CD14-positive monocyte (primary cell): ENCODE measurements at regions not wholly inside any gene's neighbourhood (a gene's known extent, or its start where the extent isn't known, plus 50 kb on each side); places are given as distances from the start of the nearest gene placed in this dataset.

Experiments used
- DNase-seq, 3 donors: peaks; one replicate each; pipeline ENCODE4 v3.0.0-alpha.2; 2011 to 2022
- H2AFZ ChIP-seq: 2 replicates; pipeline ENCODE4 v1.6.0; 2012; ENCODE audit warnings: mild to moderate bottlenecking, low read depth, low read length, inconsistent platforms; ENCODE audit not compliant: insufficient read depth, poor library complexity, severe bottlenecking
- H3K27ac ChIP-seq, 2 donors: 1 replicate in 1 of 2; 2 replicates in 1 of 2; pipeline ENCODE4 v1.5.1; 2012 to 2013; ENCODE audit warnings: low read length in 2 of 2, control low read depth in 1 of 2, inconsistent platforms in 1 of 2, low read depth in 1 of 2, mild to moderate bottlenecking in 1 of 2
- H3K27me3 ChIP-seq, 2 donors: one replicate each; pipeline versions ENCODE4 v1.6.0 to v1.6.1; 2011 to 2013; ENCODE audit warnings: low read length in 2 of 2; ENCODE audit not compliant: control insufficient read depth in 2 of 2, insufficient read depth in 2 of 2
- H3K36me3 ChIP-seq, 2 donors: replicated peaks in 1 of 2; 1 replicate in 1 of 2; 2 replicates in 1 of 2; pipeline versions ENCODE4 v1.5.1 to v1.6.1; 2012 to 2013; ENCODE audit warnings: low read length in 2 of 2, control low read depth in 1 of 2, inconsistent platforms in 1 of 2, mild to moderate bottlenecking in 1 of 2; ENCODE audit not compliant: insufficient read depth in 2 of 2, control insufficient read depth in 1 of 2
- H3K4me1 ChIP-seq, 2 donors: 1 replicate in 1 of 2; 2 replicates in 1 of 2; pipeline versions ENCODE4 v1.5.1 to v1.6.1; 2012 to 2013; ENCODE audit warnings: low read length in 2 of 2, control low read depth in 1 of 2, inconsistent platforms in 1 of 2, mild to moderate bottlenecking in 1 of 2, moderate library complexity in 1 of 2; ENCODE audit not compliant: insufficient read depth in 2 of 2, control insufficient read depth in 1 of 2
- H3K4me2 ChIP-seq: replicated peaks from 2 replicates; pipeline ENCODE3; 2012; ENCODE audit warnings: low read length, moderate library complexity, mild to moderate bottlenecking; ENCODE audit not compliant: poor library complexity, severe bottlenecking; ENCODE audit errors: extremely low read depth
- H3K4me3 ChIP-seq, 3 experiments: fragments of 200-600 bp in 1 of 3; sonication (generic) in 1 of 3; replicated peaks in 1 of 3; 1 replicate in 2 of 3; 2 replicates in 1 of 3; pipeline ENCODE4 v1.5.1; 2011 to 2013; ENCODE audit warnings: low read length in 3 of 3, mild to moderate bottlenecking in 3 of 3, control low read depth in 2 of 3, low read depth in 2 of 3, inconsistent platforms in 1 of 3, moderate library complexity in 1 of 3
- H3K79me2 ChIP-seq: 2 replicates; pipeline ENCODE4 v1.6.0; 2012; ENCODE audit warnings: mild to moderate bottlenecking, control low read depth, inconsistent platforms, low read length, moderate library complexity; ENCODE audit not compliant: insufficient read depth
- H3K9ac ChIP-seq: 2 replicates; pipeline ENCODE4 v1.6.0; 2017; ENCODE audit warnings: low read length, mild to moderate bottlenecking; ENCODE audit not compliant: insufficient read depth, poor library complexity, severe bottlenecking
- H3K9me3 ChIP-seq, 2 donors: replicated peaks in 1 of 2; 1 replicate in 1 of 2; 2 replicates in 1 of 2; pipeline versions ENCODE4 v1.5.1 to v1.6.1; 2012 to 2013; ENCODE audit warnings: low read length in 2 of 2, control low read depth in 1 of 2; ENCODE audit not compliant: control insufficient read depth in 1 of 2, insufficient read depth in 1 of 2
- H4K20me1 ChIP-seq: 2 replicates; pipeline ENCODE4 v1.6.0; 2012; ENCODE audit warnings: mild to moderate bottlenecking, low read length, control low read depth, moderate library complexity; ENCODE audit not compliant: insufficient read depth
- H3K27ac Mint-ChIP-seq, 7 donors: one replicate each; pipeline ENCODE4 v1.8.0; 2020; ENCODE audit warnings: mild to moderate bottlenecking in 7 of 7, mixed read lengths in 7 of 7, moderate library complexity in 6 of 7, inconsistent platforms in 2 of 7
- H3K27me3 Mint-ChIP-seq, 3 donors: one replicate each; pipeline ENCODE4 v1.8.0; 2021 to 2022; ENCODE audit warnings: low read depth in 3 of 3, mild to moderate bottlenecking in 3 of 3, mixed read lengths in 3 of 3, moderate library complexity in 3 of 3, inconsistent platforms in 1 of 3
- H3K36me3 Mint-ChIP-seq, 2 donors: one replicate each; pipeline ENCODE4 v1.8.0; 2020; ENCODE audit warnings: mixed read lengths in 2 of 2, inconsistent platforms in 1 of 2, mild to moderate bottlenecking in 1 of 2
- H3K4me1 Mint-ChIP-seq: one replicate; pipeline ENCODE4 v1.8.0; 2020; ENCODE audit warnings: mild to moderate bottlenecking, mixed read lengths
- H3K4me3 Mint-ChIP-seq, 2 donors: one replicate each; pipeline ENCODE4 v1.8.0; 2020; ENCODE audit warnings: mild to moderate bottlenecking in 2 of 2, mixed read lengths in 2 of 2, moderate library complexity in 1 of 2
- H3K9me3 Mint-ChIP-seq, 7 donors: one replicate each; pipeline ENCODE4 v1.8.0; 2020 to 2022; ENCODE audit warnings: mixed read lengths in 7 of 7, mild to moderate bottlenecking in 6 of 7, moderate library complexity in 6 of 7, inconsistent platforms in 2 of 7
- CTCF ChIP-seq: fragments of 200-600 bp; IDR thresholded peaks from one replicate; pipeline ENCODE4 v1.8.0; 2022; ENCODE audit warnings: antibody characterized with exemption, mild to moderate bottlenecking
- WGBS: methylation state at CpG from one replicate; pipeline ENCODE4 v1.1.5; 2013; ENCODE audit warnings: missing lambda C conversion rate; ENCODE audit not compliant: insufficient coverage; 5-methylcytosine and 5-hydroxymethylcytosine counted together
- intact Hi-C, 2 donors: fragments of 100-400 bp; cut with micrococcal nuclease; formaldehyde crosslinking; loops; one replicate each; pipeline versions ENCODE4 v1.15.0 to v1.15.1; 2023

GRCh38 chr3:146780251-146780650 is 175.1 kb upstream of the PLSCR5 start:
- no peak overlapping the region for H3K4me3 ChIP-seq
- H3K79me2 ChIP-seq, result no peaks in the 10 kb centered on the region
- intact Hi-C loops, result no loop called here
- no peak overlapping the region for H3K9ac ChIP-seq
- Mint-ChIP-seq H3K36me3 (no peaks in the 10 kb centered on the region), H3K9me3 (peaks cover 0 to 3% (median 0%) of the 10 kb centered on the region in 7 donors), H3K27me3 (no peaks in the 10 kb centered on the region), H3K4me1 (no peaks in the 10 kb centered on the region), H3K27ac (no peak overlapping the region), H3K4me3 (no peak overlapping the region)
- no peak overlapping the region for H2AFZ ChIP-seq
- no peak overlapping the region for H3K27ac ChIP-seq
- WGBS, result no CpG with 5 or more reads among the region's 2 CpGs
- H3K9me3 ChIP-seq, result no peaks in the 10 kb centered on the region
- no peak for TF ChIP-seq CTCF
- DNase-seq, result no peak
- no peaks in the 10 kb centered on the region for H3K36me3 ChIP-seq
- no peaks in the 10 kb centered on the region for H3K4me1 ChIP-seq
- no peaks in the 10 kb centered on the region for H3K27me3 ChIP-seq
- H3K4me2 ChIP-seq, result no peak overlapping the region
- H4K20me1 ChIP-seq, result no peaks in the 10 kb centered on the region

- Histone ChIP-seq H3K27me3 (no peaks in the 10 kb centered on the region), H3K4me1 (no peaks in the 10 kb centered on the region), H3K4me2 (no peak overlapping the region), H3K36me3 (no peaks in the 10 kb centered on the region), H3K9me3 (peaks cover 0 to 5% of the 10 kb centered on the region in 2 donors), H3K79me2 (no peaks in the 10 kb centered on the region), H3K27ac (no peak overlapping the region), H2AFZ (no peak overlapping the region), H4K20me1 (no peaks in the 10 kb centered on the region), H3K9ac (no peak overlapping the region), H3K4me3 (no peak overlapping the region)
- Mint-ChIP-seq H3K4me3 (no peak overlapping the region), H3K9me3 (peaks cover 0 to 6% (median 4%) of the 10 kb centered on the region in 7 donors), H3K27ac (no peak overlapping the region), H3K27me3 (no peaks in the 10 kb centered on the region), H3K4me1 (no peaks in the 10 kb centered on the region), H3K36me3 (no peaks in the 10 kb centered on the region)
- no peak for TF ChIP-seq CTCF
- DNase-seq, result no peak
- intact Hi-C loops, result no loop called here
These were observed 172.8 kb upstream of the PLSCR5 start for GRCh38 chr3:146777941-146778340.
